Common myeloid progenitor, CD34-positive (primary cell): ENCODE measurements at regions not wholly inside any gene's neighbourhood (a gene's known extent, or its start where the extent isn't known, plus 50 kb on each side); places are given as distances from the start of the nearest gene placed in this dataset.

Experiments
- CTCF ChIA-PET: fragments of 350-600 bp; sonication (Branson Sonifier 250); formaldehyde crosslinking; loops from one replicate; lab custom pipeline; 2021; ENCODE audit warnings: antibody characterized with exemption; lab: Charles Lee
- POLR2A ChIA-PET: fragments of 350-600 bp; sonication (Branson Sonifier 250); formaldehyde crosslinking; loops from one replicate; lab custom pipeline; 2021; ENCODE audit warnings: antibody characterized with exemption; lab: Charles Lee
- DNase-seq, 3 donors: peaks; one replicate each; pipeline versions ENCODE4 v3.0.0 to v3.0.0-alpha.2; 2013
- H3K27ac ChIP-seq, 2 experiments: 1 replicate in 1 of 2; 2 replicates in 1 of 2; pipeline ENCODE4 v1.7.0; 2013; ENCODE audit warnings: inconsistent platforms in 2 of 2, low read length in 2 of 2, mild to moderate bottlenecking in 2 of 2, low read depth in 1 of 2, moderate library complexity in 1 of 2; ENCODE audit not compliant: severe bottlenecking in 2 of 2, insufficient read depth in 1 of 2, poor library complexity in 1 of 2
- H3K27me3 ChIP-seq, 5 experiments: replicated peaks in 2 of 5; 1 replicate in 3 of 5; 2 replicates in 2 of 5; pipeline versions ENCODE4 v1.6.1 to v1.7.0; 2013; ENCODE audit warnings: low read length in 4 of 5, mild to moderate bottlenecking in 2 of 5, moderate library complexity in 2 of 5, inconsistent platforms in 1 of 5; ENCODE audit not compliant: insufficient read depth in 5 of 5, control insufficient read depth in 4 of 5
- H3K36me3 ChIP-seq, 4 experiments: 1 replicate in 2 of 4; 2 replicates in 2 of 4; pipeline versions ENCODE4 v1.6.1 to v1.7.0; 2013; ENCODE audit warnings: low read length in 3 of 4, control low read depth in 1 of 4, mild to moderate bottlenecking in 1 of 4; ENCODE audit not compliant: control insufficient read depth in 4 of 4, insufficient read depth in 4 of 4
- H3K4me1 ChIP-seq, 4 experiments: 1 replicate in 3 of 4; 2 replicates in 1 of 4; pipeline versions ENCODE4 v1.6.1 to v1.7.1; 2013; ENCODE audit warnings: low read length in 3 of 4, mild to moderate bottlenecking in 3 of 4, control low read depth in 1 of 4, inconsistent platforms in 1 of 4, moderate library complexity in 1 of 4; ENCODE audit not compliant: control insufficient read depth in 4 of 4, insufficient read depth in 4 of 4; ENCODE audit errors: control extremely low read depth in 1 of 4
- H3K4me3 ChIP-seq, 7 experiments: 1 replicate in 4 of 7; 2 replicates in 3 of 7; pipeline versions ENCODE4 v1.5.1 to v1.7.0; 2013; ENCODE audit warnings: mild to moderate bottlenecking in 7 of 7, low read length in 6 of 7, moderate library complexity in 6 of 7, inconsistent platforms in 2 of 7, low read depth in 2 of 7, control low read depth in 1 of 7; ENCODE audit not compliant: insufficient read depth in 4 of 7, control insufficient read depth in 1 of 7; ENCODE audit errors: extremely low read depth in 1 of 7
- H3K9me3 ChIP-seq, 5 experiments: 1 replicate in 4 of 5; 2 replicates in 1 of 5; pipeline versions ENCODE4 v1.6.1 to v1.7.1; 2013; ENCODE audit warnings: low read length in 4 of 5, mild to moderate bottlenecking in 2 of 5, inconsistent platforms in 1 of 5, low read depth in 1 of 5, moderate library complexity in 1 of 5; ENCODE audit not compliant: control insufficient read depth in 4 of 5, insufficient read depth in 2 of 5; ENCODE audit errors: control extremely low read depth in 1 of 5
- WGBS: methylation state at CpG from one replicate; pipeline ENCODE4 v1.1.5; 2013; ENCODE audit not compliant: insufficient coverage; 5-methylcytosine and 5-hydroxymethylcytosine counted together

GRCh38 chr16:86669285-86669805 lies 91.0 kb downstream of the FOXL1 start:
- no peak for DNase-seq
- H3K36me3 ChIP-seq, result no peaks in the 10 kb centered on the region
- H3K9me3 ChIP-seq, result peaks cover 0 to 5% (median 0%) of the 10 kb centered on the region in 5 experiments
- WGBS, result 87% methylated on average over 9 of the region's 10 CpGs
- H3K27ac ChIP-seq, result no peak overlapping the region
- CTCF ChIA-PET, result no interaction called here
- H3K27me3 ChIP-seq, result peaks cover 0 to 58% (median 4%) of the 10 kb centered on the region in 5 experiments
- H3K4me3 ChIP-seq, result no peak overlapping the region
- H3K4me1 ChIP-seq, result peaks cover 0 to 14% (median 7%) of the 10 kb centered on the region in 4 experiments
- POLR2A ChIA-PET, result no interaction called here

GRCh38 chr16:86669937-86670749 lies 91.8 kb downstream of the FOXL1 start:
- ChIA-PET CTCF (no interaction called here), POLR2A (no interaction called here)
- Histone ChIP-seq H3K27me3 (peaks cover 0 to 54% (median 4%) of the 10 kb centered on the region in 5 experiments), H3K36me3 (no peaks in the 10 kb centered on the region), H3K4me3 (no peak overlapping the region), H3K9me3 (peaks cover 0 to 5% (median 0%) of the 10 kb centered on the region in 5 experiments), H3K4me1 (peaks cover 0 to 6% (median under 1%) of the 10 kb centered on the region in 4 experiments), H3K27ac (no peak overlapping the region)
- DNase-seq, result no peak
- 80% methylated on average over 27 of the region's 30 CpGs for WGBS

GRCh38 chr16:86670750-86671234 lies 92.4 kb downstream of the FOXL1 start:
- 96% methylated on average over 10 of the region's 11 CpGs for WGBS
- H3K36me3 ChIP-seq, result no peaks in the 10 kb centered on the region
- peaks cover 0 to 5% (median 0%) of the 10 kb centered on the region in 5 experiments for H3K9me3 ChIP-seq
- ChIA-PET CTCF (no interaction called here), POLR2A (no interaction called here)
- H3K4me3 ChIP-seq, result no peak overlapping the region
- H3K27me3 ChIP-seq, result peaks cover 0 to 51% (median 4%) of the 10 kb centered on the region in 5 experiments
- no peaks in the 10 kb centered on the region for H3K4me1 ChIP-seq
- H3K27ac ChIP-seq, result no peak overlapping the region
- DNase-seq, result no peak

GRCh38 chr16:86671486-86672178 lies 93.3 kb downstream of the FOXL1 start:
- no peak overlapping the region for H3K27ac ChIP-seq
- POLR2A ChIA-PET, result no interaction called here
- peaks cover 0 to 54% (median 4%) of the 10 kb centered on the region in 5 experiments for H3K27me3 ChIP-seq
- CTCF ChIA-PET, result no interaction called here
- peaks cover 0 to 5% (median 0%) of the 10 kb centered on the region in 5 experiments for H3K9me3 ChIP-seq
- DNase-seq, result no peak
- whole genome bisulfite sequencing, result 62% methylated on average over 13 of the region's 15 CpGs
- no peaks in the 10 kb centered on the region for H3K4me1 ChIP-seq
- H3K36me3 ChIP-seq, result no peaks in the 10 kb centered on the region
- no peak overlapping the region for H3K4me3 ChIP-seq

- H3K4me1 ChIP-seq, result no peaks in the 10 kb centered on the region
- peaks cover 0 to 50% (median 4%) of the 10 kb centered on the region in 5 experiments for H3K27me3 ChIP-seq
- H3K36me3 ChIP-seq, result no peaks in the 10 kb centered on the region
- no peak overlapping the region for H3K4me3 ChIP-seq
- ChIA-PET CTCF (no interaction called here), POLR2A (no interaction called here)
- DNase-seq, result no peak
- H3K9me3 ChIP-seq, result peaks cover 0 to 5% (median 0%) of the 10 kb centered on the region in 5 experiments
- 92% methylated on average over 15 of the region's 17 CpGs for WGBS
- H3K27ac ChIP-seq, result no peak overlapping the region
Measured at GRCh38 chr16:86672179-86672863, 94.0 kb downstream of the FOXL1 start.

GRCh38 chr16:86673090-86673955 lies 95.0 kb downstream of the FOXL1 start:
- H3K27me3 ChIP-seq, result peaks cover 0 to 47% (median 2%) of the 10 kb centered on the region in 5 experiments
- no peak for DNase-seq
- no peaks in the 10 kb centered on the region for H3K4me1 ChIP-seq
- no peak overlapping the region for H3K27ac ChIP-seq
- ChIA-PET POLR2A (no interaction called here), CTCF (no interaction called here)
- peaks cover 0 to 5% (median 0%) of the 10 kb centered on the region in 5 experiments for H3K9me3 ChIP-seq
- H3K36me3 ChIP-seq, result no peaks in the 10 kb centered on the region
- no peak overlapping the region for H3K4me3 ChIP-seq
- WGBS, result 84% methylated on average over 4 of the region's 4 CpGs
